IPS-NIHi11 (cell line): ENCODE measurements at regions not wholly inside any gene's neighbourhood (a gene's known extent, or its start where the extent isn't known, plus 50 kb on each side); places are given as distances from the start of the nearest gene placed in this dataset.
"Not testable (repeated sequence)": the region's sequence is repeated elsewhere in the genome, so short reads cannot be mapped to it uniquely, and the experiment has no call there.

Experiments used
- DNase-seq: peaks from one replicate; pipeline ENCODE4 v3.0.0; 2012; ENCODE audit warnings: mixed read lengths, low spot score

GRCh38 chr7:125467996-125468854 lies 538.6 kb upstream of the POT1 start:
- DNase-seq = no peak

GRCh38 chr7:125465527-125465926 lies 535.9 kb upstream of the POT1 start:
- DNase-seq = no peak

GRCh38 chr7:125462615-125463014 lies 533.0 kb upstream of the POT1 start:
- no peak for DNase-seq

- no peak for DNase-seq
Measured at GRCh38 chr7:125459038-125459437, 529.4 kb upstream of the POT1 start.

GRCh38 chr7:125450749-125451148 lies 521.1 kb upstream of the POT1 start:
- DNase-seq = no peak

- DNase-seq = no peak
Measured at GRCh38 chr7:125445836-125446235, 516.2 kb upstream of the POT1 start.

- DNase-seq = no peak
Measured at GRCh38 chr7:125444864-125445263, 515.2 kb upstream of the POT1 start.

GRCh38 chr7:125436220-125436619 lies 506.6 kb upstream of the POT1 start:
- no peak for DNase-seq

GRCh38 chr7:125431349-125431748 lies 501.7 kb upstream of the POT1 start:
- no peak for DNase-seq

- no peak for DNase-seq
Measured at GRCh38 chr7:125430013-125430412, 500.4 kb upstream of the POT1 start.

GRCh38 chr7:125427676-125428075 lies 498.1 kb upstream of the POT1 start:
- DNase-seq = peak; percentile 10

GRCh38 chr7:125425506-125425905 lies 495.9 kb upstream of the POT1 start:
- DNase-seq = no peak

- no peak for DNase-seq
Measured at GRCh38 chr7:125424721-125425120, 495.1 kb upstream of the POT1 start.

- DNase-seq = no peak
Measured at GRCh38 chr7:125423458-125424155, 494.0 kb upstream of the POT1 start.

GRCh38 chr7:125421407-125421806 lies 491.8 kb upstream of the POT1 start:
- DNase-seq = not testable (repeated sequence)

GRCh38 chr7:125412890-125413665 lies 483.5 kb upstream of the POT1 start:
- no peak for DNase-seq

GRCh38 chr7:125409921-125410320 lies 480.3 kb upstream of the POT1 start:
- no peak for DNase-seq

GRCh38 chr7:125406111-125406510 lies 476.5 kb upstream of the POT1 start:
- no peak for DNase-seq

- no peak for DNase-seq
Measured at GRCh38 chr7:125399408-125399807, 469.8 kb upstream of the POT1 start.

GRCh38 chr7:125396466-125397151 lies 467.0 kb upstream of the POT1 start:
- no peak for DNase-seq

- DNase-seq = no peak
Measured at GRCh38 chr7:125391921-125392320, 462.3 kb upstream of the POT1 start.

- no peak for DNase-seq
Measured at GRCh38 chr7:125390981-125391380, 461.4 kb upstream of the POT1 start.
